SK-N-SH treated with all-trans-retinoic acid at 6 μM for 48 hours (cell line): ENCODE measurements at regions not wholly inside any gene's neighbourhood (a gene's known extent, or its start where the extent isn't known, plus 50 kb on each side); places are given as distances from the start of the nearest gene placed in this dataset.

Source experiments
- ARNTL ChIP-seq: fragments of 450-650 bp; formaldehyde crosslinking; IDR thresholded peaks from 2 replicates; pipeline ENCODE4 v1.5.0; 2020; ENCODE audit warnings: low read depth, mild to moderate bottlenecking, moderate library complexity, borderline replicate concordance
- CREB5 ChIP-seq: fragments of 250-450 bp; sonication (Bioruptor Pico); IDR thresholded peaks from 2 replicates; pipeline ENCODE4 v1.5.1; 2020; ENCODE audit warnings: low read depth, mild to moderate bottlenecking, moderate library complexity
- CSDC2 ChIP-seq: fragments of 250-450 bp; sonication (Bioruptor Pico); IDR thresholded peaks from 2 replicates; pipeline ENCODE4 v1.5.0; 2020; ENCODE audit warnings: mild to moderate bottlenecking, moderate library complexity
- ESRRG ChIP-seq: fragments of 250-450 bp; sonication (Bioruptor Pico); IDR thresholded peaks from 2 replicates; pipeline ENCODE4 v1.6.1; 2021; ENCODE audit warnings: mild to moderate bottlenecking
- OSR1 ChIP-seq: fragments of 250-450 bp; sonication (Bioruptor Pico); IDR thresholded peaks from 2 replicates; pipeline ENCODE4 v1.8.0; 2022; ENCODE audit warnings: moderate library complexity, mild to moderate bottlenecking, inconsistent platforms
- TOX ChIP-seq: fragments of 250-450 bp; sonication (Bioruptor Pico); IDR thresholded peaks from 2 replicates; pipeline ENCODE4 v1.8.0; 2021; ENCODE audit warnings: mild to moderate bottlenecking, moderate library complexity, borderline replicate concordance
- ZFP3 ChIP-seq: fragments of 250-450 bp; sonication (Bioruptor Pico); IDR thresholded peaks from 2 replicates; pipeline ENCODE4 v1.5.0; 2020; ENCODE audit warnings: mild to moderate bottlenecking, moderate library complexity
- ZFP30 ChIP-seq: fragments of 450-650 bp; formaldehyde crosslinking; IDR thresholded peaks from 2 replicates; pipeline ENCODE4 v1.5.0; 2022; ENCODE audit warnings: mild to moderate bottlenecking, moderate library complexity
- ZNF70 ChIP-seq: fragments of 450-650 bp; formaldehyde crosslinking; IDR thresholded peaks from 2 replicates; pipeline ENCODE4 v1.5.0; 2020; ENCODE audit warnings: mild to moderate bottlenecking, moderate library complexity
- ZNF8 ChIP-seq: fragments of 450-650 bp; formaldehyde crosslinking; IDR thresholded peaks from 2 replicates; pipeline ENCODE4 v1.5.0; 2020; ENCODE audit warnings: mild to moderate bottlenecking, moderate library complexity
- TF ChIP-seq, protein P1 (sequence below): fragments of 250-450 bp; sonication (Bioruptor Pico); IDR thresholded peaks from 2 replicates; pipeline ENCODE4 v1.8.0; 2020; ENCODE audit warnings: mild to moderate bottlenecking, moderate library complexity, borderline replicate concordance

DNA sequence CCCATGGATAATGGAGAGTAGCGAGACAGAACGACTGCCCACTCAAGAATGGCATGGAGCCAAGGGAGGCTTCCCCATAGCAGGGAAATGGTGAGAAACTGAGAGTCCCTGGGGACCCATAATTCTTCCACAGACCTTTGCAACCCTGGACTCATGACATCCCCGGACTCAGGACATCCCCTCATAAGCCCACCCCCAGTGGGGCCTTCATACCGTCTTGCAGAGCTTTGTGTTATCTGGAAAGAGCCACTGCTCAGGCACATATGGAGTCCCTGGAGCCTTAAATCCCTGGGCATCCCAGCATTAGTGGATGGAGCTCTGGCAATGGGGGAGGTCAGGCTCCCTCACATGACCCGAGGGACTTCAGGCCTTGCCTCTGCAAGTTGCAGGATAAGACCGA lies 865.4 kb upstream of the ARRDC3 start:
- TF ChIP-seq OSR1 = no peak
- no peak for TF ChIP-seq CSDC2 (CRISPR knock-in tag)
- TF ChIP-seq TOX (CRISPR knock-in tag) = no peak
- TF ChIP-seq ZFP30 (CRISPR knock-in tag) = no peak
- no peak for TF ChIP-seq ZNF8
- TF ChIP-seq ZFP3 (CRISPR knock-in tag) = no peak
- no peak for TF ChIP-seq ARNTL (CRISPR knock-in tag)
- TF ChIP-seq ZNF70 (CRISPR knock-in tag) = no peak
- TF ChIP-seq ESRRG (CRISPR knock-in tag) = no peak
- TF ChIP-seq, protein P1, sequence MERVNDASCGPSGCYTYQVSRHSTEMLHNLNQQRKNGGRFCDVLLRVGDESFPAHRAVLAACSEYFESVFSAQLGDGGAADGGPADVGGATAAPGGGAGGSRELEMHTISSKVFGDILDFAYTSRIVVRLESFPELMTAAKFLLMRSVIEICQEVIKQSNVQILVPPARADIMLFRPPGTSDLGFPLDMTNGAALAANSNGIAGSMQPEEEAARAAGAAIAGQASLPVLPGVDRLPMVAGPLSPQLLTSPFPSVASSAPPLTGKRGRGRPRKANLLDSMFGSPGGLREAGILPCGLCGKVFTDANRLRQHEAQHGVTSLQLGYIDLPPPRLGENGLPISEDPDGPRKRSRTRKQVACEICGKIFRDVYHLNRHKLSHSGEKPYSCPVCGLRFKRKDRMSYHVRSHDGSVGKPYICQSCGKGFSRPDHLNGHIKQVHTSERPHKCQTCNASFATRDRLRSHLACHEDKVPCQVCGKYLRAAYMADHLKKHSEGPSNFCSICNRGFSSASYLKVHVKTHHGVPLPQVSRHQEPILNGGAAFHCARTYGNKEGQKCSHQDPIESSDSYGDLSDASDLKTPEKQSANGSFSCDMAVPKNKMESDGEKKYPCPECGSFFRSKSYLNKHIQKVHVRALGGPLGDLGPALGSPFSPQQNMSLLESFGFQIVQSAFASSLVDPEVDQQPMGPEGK (CRISPR knock-in tag) = no peak
- TF ChIP-seq CREB5 (CRISPR knock-in tag) = no peak
